ENCODE measurements at regions not wholly inside any gene's neighbourhood (a gene's known extent, or its start where the extent isn't known, plus 50 kb on each side); places are given as distances from the start of the nearest gene placed in this dataset.
"Not testable (repeated sequence)": the region's sequence is repeated elsewhere in the genome, so short reads cannot be mapped to it uniquely, and the experiment has no call there.

- DNase-seq (ENCODE audit: low read depth): no peak
Observed at GRCh38 chr7:51452694-51453093, 136.1 kb upstream of the COBL start.

DNA sequence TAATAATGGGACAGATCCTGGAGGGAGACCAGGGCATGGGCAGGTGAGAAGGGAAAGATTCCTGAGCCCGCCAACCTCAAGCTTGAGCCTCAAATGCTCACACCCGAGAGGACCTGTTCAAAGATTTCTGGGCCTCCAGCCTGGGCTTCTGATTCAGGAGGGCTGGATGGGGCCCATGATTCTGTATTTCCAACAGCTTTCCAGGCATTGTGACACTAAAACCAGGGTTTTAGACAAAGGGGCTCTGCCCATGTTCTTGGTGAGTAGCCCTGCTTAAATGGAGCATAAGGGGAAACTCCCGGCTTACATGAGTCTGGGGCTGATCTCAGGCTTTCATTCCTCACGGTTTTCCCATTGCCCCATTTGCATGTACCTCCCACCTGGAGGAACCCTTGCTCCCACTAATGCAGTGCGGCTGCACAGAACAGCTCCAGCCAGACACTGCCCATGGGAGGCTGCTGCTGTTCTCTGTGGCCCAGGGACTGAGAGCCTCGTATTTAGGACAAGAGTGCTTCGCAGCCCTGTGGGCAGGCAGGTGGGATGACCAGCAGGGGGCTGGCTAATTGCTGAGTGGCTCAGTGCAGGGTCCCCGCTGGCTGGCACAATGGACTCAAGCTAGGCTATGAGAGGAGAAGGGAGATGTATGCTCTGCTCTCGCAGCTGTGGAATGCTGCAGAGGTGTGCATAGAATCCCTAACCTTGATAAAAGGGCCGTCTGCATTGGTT, 135.3 kb upstream of the COBL start:
- no peak for DNase-seq (ENCODE audit: low read depth)

DNA sequence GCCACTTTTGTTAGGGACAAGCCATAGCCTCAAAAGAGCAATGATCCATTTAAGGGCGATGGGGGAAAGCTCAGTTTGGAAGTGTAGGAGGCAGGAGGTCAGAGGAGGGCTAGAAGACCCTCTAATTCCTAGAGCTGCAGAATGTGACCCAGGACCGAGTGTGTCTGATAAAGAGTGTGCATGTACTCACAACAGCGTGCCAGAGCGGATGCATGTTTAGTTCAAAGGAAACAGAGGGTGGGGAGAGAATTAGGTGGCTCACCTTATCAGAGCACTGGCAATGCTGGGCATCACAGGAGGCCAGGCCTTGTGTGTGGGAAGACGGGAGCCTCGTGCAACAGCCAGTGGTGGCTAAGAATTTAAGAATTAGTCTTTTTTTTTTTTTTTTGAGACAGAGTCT, 133.9 kb upstream of the COBL start:
- DNase-seq (ENCODE audit: low read depth): no peak

GRCh38 chr7:51446785-51447184, 130.2 kb upstream of the COBL start:
- no peak for DNase-seq (ENCODE audit: low read depth)

GRCh38 chr7:51446356-51446755, 129.7 kb upstream of the COBL start:
- DNase-seq (ENCODE audit: low read depth): no peak

GRCh38 chr7:51444936-51445335, 128.3 kb upstream of the COBL start:
- no peak for DNase-seq (ENCODE audit: low read depth)

GRCh38 chr7:51430480-51431086, 114.0 kb upstream of the COBL start:
- peak; percentile 8 for DNase-seq (ENCODE audit: low read depth)

DNA sequence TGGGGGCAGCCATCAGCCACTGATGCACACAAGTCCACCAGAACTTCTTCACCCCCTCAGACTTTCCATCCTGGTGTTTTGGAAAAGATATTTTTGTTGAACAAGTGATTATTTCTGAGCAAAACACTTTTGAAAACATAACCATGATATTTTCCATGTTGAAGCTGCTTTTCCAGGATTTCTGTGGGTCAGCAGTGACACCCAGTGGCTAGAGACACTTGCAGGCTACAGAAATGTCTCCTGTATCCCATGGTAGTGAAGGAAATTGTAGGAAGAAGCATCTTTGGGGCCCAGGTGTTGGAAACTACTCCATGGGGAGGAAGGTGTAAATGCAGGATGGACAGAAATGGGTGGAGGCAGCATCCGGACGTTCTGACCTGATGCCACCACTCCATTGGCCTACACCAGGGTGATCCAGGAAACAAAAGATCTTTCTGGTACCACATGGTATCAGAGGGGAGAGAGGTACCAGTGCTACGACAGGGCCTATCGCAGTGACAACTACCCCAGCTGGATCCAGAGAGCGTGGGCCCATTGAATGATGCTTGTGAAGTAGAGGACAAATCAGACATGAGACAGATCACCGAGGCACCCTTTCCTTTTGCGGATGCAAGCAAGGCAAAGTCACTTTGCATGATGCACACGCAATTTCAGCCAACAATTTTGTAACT, 111.7 kb upstream of the COBL start:
- no peak for DNase-seq (ENCODE audit: low read depth)

DNA sequence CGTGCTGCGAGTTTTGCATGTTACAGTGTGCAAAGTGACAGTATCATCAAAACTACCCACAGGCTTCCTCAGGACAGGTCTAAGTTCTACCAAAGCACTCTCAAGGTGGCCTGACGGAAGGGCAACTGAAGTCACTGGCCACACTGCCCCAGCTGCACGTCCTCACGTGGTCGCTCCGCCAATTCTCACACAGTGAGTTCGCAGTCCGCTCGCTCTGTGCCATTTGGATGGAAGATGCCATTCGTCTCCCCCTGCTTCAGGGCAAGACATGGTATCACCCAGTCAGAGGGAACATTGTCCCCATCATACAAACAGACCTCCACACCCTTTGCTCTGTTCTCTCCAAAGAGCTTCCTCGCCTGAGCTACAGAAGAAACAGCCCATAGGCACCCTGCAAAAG, 109.6 kb upstream of the COBL start:
- DNase-seq (ENCODE audit: low read depth): no peak

- not testable (repeated sequence) for DNase-seq (ENCODE audit: low read depth)
Observed at GRCh38 chr7:51409934-51410333, 93.3 kb upstream of the COBL start.

DNA sequence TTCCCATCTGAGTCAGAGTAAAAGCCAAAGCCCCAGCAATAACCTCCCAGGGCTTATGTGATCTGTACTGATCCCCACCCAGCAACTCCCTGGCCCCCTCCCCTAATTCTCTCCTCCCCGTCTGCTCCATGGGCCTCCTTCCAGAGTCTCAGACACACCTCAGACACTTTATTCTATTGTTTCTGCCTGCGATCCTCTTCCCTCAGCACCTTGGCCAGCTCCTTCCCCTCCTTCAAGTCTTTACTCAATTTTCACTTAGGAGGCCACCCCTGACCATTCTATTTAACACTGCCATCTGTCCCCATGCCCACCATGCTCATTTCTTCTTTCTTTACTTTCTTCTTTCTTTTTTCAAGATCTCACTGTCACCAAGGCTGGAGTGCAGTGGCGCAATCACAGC, 81.0 kb upstream of the COBL start:
- not testable (repeated sequence) for DNase-seq (ENCODE audit: low read depth)

DNA sequence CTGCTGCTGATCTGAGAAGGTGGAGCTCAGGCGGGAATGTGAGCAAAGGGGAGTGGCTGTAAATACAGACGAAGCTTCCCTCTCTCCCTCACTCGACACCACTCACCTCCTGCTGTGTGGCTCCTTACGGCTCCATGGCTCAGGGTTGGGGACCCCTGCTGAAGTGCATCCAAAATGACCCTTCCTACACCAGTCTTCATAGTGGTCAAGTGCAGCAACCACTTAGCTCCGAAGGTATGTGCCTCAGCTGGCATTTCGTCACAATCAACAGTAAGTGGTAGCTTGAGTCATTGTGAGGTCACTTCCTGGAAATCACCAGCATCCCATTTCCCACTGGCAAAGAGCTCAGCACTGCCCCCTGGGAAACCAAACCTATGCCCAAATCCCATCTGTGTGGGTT, 76.4 kb upstream of the COBL start:
- DNase-seq (ENCODE audit: low read depth): not testable (repeated sequence)

- not testable (repeated sequence) for DNase-seq (ENCODE audit: low read depth)
Observed at GRCh38 chr7:51389952-51390351, 73.3 kb upstream of the COBL start.

- not testable (repeated sequence) for DNase-seq (ENCODE audit: low read depth)
Observed at GRCh38 chr7:51389216-51389812, 72.7 kb upstream of the COBL start.

- DNase-seq (ENCODE audit: low read depth): not testable (repeated sequence)
Observed at GRCh38 chr7:51388241-51388640, 71.6 kb upstream of the COBL start.

DNA sequence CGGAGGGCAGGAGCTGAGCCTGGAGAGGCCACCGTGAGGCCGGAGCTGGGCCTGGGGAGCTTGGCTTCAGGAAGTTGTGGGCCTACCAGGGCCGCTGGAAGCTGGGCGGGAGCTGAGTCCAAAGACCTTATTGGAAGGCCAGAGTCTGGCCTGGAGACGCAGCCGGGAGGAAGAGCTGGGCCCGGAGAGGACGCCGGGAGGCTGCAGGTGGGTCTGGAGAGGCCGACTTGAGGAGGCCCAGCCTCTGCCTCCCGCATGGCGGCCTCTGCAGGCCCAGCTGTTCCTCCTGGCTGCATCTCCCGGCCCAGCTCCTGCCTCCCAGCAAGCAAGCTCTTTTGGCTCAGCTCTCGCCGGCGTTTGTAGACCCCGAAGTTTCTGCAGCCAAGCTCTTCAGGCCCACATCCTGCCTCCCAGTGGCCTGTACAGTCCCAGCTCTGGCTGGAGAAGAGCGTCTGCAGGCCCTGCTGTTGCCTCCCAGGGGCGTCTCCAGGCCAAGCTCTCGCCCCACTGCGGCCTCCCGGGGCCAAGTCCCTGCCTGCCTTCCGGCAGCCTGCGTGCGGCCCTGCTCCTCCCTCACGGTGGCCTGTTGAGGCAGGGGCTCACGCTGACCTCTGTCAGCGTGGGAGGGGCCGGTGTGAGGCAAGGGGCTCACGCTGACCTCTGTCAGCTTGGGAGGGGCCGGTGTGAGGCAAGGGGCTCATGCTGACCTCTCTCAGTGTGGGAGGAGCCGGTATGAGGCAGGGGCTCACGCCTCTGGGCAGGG, 70.4 kb upstream of the COBL start:
- not testable (repeated sequence) for DNase-seq (ENCODE audit: low read depth)

- not testable (repeated sequence) for DNase-seq (ENCODE audit: low read depth)
Observed at GRCh38 chr7:51386184-51386583, 69.6 kb upstream of the COBL start.

DNA sequence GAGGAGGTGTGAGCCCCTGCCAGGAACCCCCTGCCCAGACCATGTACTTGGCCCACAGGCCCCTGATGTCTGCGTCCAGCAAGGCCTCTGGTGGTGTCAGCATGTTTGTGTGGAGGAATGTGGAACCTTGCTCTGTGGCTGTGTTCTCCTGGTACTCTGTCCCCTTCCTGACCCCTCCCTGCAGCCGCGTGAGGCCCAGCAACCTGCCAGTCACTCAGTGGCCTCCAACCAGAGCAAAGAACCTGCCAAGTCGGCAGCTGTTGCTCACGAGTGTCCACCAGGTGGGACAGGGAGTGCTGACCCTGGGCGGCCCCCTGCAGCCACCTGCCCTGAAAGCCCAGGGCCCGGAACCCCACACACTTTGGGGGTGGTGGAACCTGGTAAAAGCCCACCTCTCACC, 65.6 kb upstream of the COBL start:
- DNase-seq (ENCODE audit: low read depth): not testable (repeated sequence)

- no peak for DNase-seq (ENCODE audit: low read depth)
Observed at GRCh38 chr7:51376420-51377092, 59.9 kb upstream of the COBL start.

GRCh38 chr7:51374936-51375335, 58.3 kb upstream of the COBL start:
- DNase-seq (ENCODE audit: low read depth): no peak

- DNase-seq (ENCODE audit: low read depth): not testable (repeated sequence)
Observed at GRCh38 chr7:51373607-51374006, 57.0 kb upstream of the COBL start.

- DNase-seq (ENCODE audit: low read depth): no peak
Observed at GRCh38 chr7:51369746-51370145, 53.1 kb upstream of the COBL start.
